ENCODE measurements at regions not wholly inside any gene's neighbourhood (a gene's known extent, or its start where the extent isn't known, plus 50 kb on each side); places are given as distances from the start of the nearest gene placed in this dataset.

DNA sequence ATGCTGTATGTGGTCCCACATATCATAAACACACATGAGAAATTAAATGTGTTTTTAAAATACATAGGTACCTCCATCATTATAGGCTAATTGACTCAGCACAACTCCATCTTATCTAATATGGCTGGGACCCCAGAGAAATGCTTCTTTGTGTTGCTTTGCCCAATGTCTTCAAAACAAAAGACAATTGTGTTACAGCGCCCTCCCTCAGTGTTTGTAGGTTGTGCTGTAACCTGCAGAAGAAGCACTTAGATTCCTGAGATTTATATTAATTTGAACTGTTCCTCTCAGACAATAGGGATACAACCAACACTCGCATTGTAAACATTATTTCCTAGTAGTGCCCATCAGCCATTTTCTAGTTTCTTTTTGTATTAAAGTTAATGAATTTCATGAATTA lies 303.4 kb downstream of the MZT1 start:
- no peak for TF ChIP-seq CTCF (IDR thresholded peaks at IDR 0.05)
- Mint-ChIP-seq H3K27me3 (ENCODE audit: unreplicated experiment) (peaks cover 30% of the 10 kb centered on the region), H3K4me3 (ENCODE audit: unreplicated experiment) (no peak overlapping the region), H3K4me1 (ENCODE audit: unreplicated experiment) (no peaks in the 10 kb centered on the region), H3K9me3 (ENCODE audit: unreplicated experiment) (no peaks in the 10 kb centered on the region), H3K36me3 (ENCODE audit: unreplicated experiment) (no peaks in the 10 kb centered on the region), H3K27ac (ENCODE audit: unreplicated experiment) (no peak overlapping the region)
- DNase-seq (ENCODE audit: extremely low spot score, unreplicated experiment) = no peak

DNA sequence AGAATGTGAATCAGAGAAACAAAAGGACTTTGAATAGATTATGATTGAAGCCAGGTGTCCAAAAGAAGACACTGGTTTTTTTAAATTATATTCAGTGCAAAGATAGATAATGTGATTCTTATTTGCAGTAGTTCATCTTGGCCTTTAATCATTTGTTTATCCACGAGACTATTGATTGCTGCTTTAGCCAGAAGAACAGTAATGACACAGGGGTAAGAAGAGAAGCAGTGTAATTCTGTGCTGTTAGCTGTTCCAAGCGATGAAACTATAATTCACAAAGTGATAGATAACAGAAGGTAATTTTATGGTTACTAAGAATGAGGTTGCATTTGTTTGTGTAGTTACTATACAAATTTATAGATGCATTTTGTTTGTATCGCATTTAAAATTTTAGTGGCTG lies 311.6 kb downstream of the MZT1 start:
- peaks cover 17% of the 10 kb centered on the region for H3K27me3 Mint-ChIP-seq (ENCODE audit: unreplicated experiment)
- no peaks in the 10 kb centered on the region for H3K4me1 Mint-ChIP-seq (ENCODE audit: unreplicated experiment)
- DNase-seq (ENCODE audit: extremely low spot score, unreplicated experiment) = no peak
- H3K9me3 Mint-ChIP-seq (ENCODE audit: unreplicated experiment) = no peaks in the 10 kb centered on the region
- no peak overlapping the region for H3K27ac Mint-ChIP-seq (ENCODE audit: unreplicated experiment)
- no peaks in the 10 kb centered on the region for H3K36me3 Mint-ChIP-seq (ENCODE audit: unreplicated experiment)
- no peak overlapping the region for H3K4me3 Mint-ChIP-seq (ENCODE audit: unreplicated experiment)
- TF ChIP-seq CTCF (IDR thresholded peaks at IDR 0.05) = no peak

DNA sequence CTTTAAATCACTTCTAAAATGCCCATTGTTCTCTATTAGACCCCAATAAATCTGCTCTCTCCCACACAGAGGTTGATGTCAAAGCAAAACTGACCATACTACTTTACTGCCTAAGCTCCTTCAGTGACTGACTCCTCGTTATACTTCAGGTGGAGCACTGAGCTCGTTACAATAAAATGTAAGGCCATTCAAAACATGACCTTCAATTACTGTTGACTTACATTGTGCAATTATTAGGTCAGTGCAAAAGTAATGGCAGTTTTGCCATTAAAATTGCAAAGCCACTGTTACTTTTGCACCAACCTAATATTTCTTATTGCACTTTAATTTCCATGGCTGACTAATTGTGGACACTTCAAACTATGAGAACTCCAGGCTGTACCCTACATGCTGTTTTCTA lies 314.9 kb downstream of the MZT1 start:
- Mint-ChIP-seq H3K36me3 (ENCODE audit: unreplicated experiment) (no peaks in the 10 kb centered on the region), H3K27me3 (ENCODE audit: unreplicated experiment) (peaks cover 8% of the 10 kb centered on the region), H3K9me3 (ENCODE audit: unreplicated experiment) (no peaks in the 10 kb centered on the region), H3K4me1 (ENCODE audit: unreplicated experiment) (no peaks in the 10 kb centered on the region), H3K4me3 (ENCODE audit: unreplicated experiment) (no peak overlapping the region), H3K27ac (ENCODE audit: unreplicated experiment) (no peak overlapping the region)
- no peak for DNase-seq (ENCODE audit: extremely low spot score, unreplicated experiment)
- no peak for TF ChIP-seq CTCF (IDR thresholded peaks at IDR 0.05)

- Mint-ChIP-seq H3K27me3 (ENCODE audit: unreplicated experiment) (peaks cover 5% of the 10 kb centered on the region), H3K27ac (ENCODE audit: unreplicated experiment) (no peak overlapping the region), H3K36me3 (ENCODE audit: unreplicated experiment) (no peaks in the 10 kb centered on the region), H3K4me3 (ENCODE audit: unreplicated experiment) (no peak overlapping the region), H3K4me1 (ENCODE audit: unreplicated experiment) (no peaks in the 10 kb centered on the region), H3K9me3 (ENCODE audit: unreplicated experiment) (no peaks in the 10 kb centered on the region)
- DNase-seq (ENCODE audit: extremely low spot score, unreplicated experiment) = no peak
- TF ChIP-seq CTCF (IDR thresholded peaks at IDR 0.05) = no peak
These were observed 322.0 kb downstream of the MZT1 start for GRCh38 chr13:72405441-72405840.

DNA sequence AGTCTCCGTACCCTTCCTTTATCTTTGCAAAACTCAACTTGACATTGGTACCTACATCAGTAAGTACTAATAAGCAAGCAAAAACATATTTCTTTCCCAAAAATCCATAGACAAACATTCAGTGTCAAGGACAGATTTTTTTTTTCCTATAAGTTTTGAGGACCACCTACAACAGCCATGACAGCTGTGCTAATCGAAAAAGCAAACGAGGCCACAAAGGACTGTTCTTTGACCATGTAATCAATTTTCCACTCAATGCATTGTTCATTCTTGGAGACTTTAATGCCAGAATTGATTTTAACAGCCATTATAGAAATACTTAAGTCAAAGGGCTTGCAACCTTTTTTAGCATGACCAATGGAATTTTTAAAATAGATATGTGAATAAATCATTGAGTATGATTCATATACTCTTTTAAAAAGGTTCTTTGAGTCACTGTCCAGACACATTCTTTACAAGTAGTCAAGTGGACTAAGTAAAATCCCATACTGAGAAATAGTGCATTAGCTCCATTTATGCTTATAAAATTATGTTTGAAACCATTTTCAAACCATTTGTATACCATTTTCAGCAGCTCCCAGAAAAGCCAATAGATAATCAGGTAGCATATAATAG lies 323.9 kb downstream of the MZT1 start:
- no peak for DNase-seq (ENCODE audit: extremely low spot score, unreplicated experiment)
- no peak for TF ChIP-seq CTCF (IDR thresholded peaks at IDR 0.05)
- H3K27ac Mint-ChIP-seq (ENCODE audit: unreplicated experiment) = no peak overlapping the region
- no peaks in the 10 kb centered on the region for H3K4me1 Mint-ChIP-seq (ENCODE audit: unreplicated experiment)
- no peak overlapping the region for H3K4me3 Mint-ChIP-seq (ENCODE audit: unreplicated experiment)
- H3K9me3 Mint-ChIP-seq (ENCODE audit: unreplicated experiment) = no peaks in the 10 kb centered on the region
- H3K36me3 Mint-ChIP-seq (ENCODE audit: unreplicated experiment) = no peaks in the 10 kb centered on the region
- peaks cover 5% of the 10 kb centered on the region for H3K27me3 Mint-ChIP-seq (ENCODE audit: unreplicated experiment)

All from osteocyte (in vitro differentiated cells).